Stimulated activated naive CD8-positive, alpha-beta T cell treated with anti-CD3 and anti-CD28 coated beads, Interleukin-15, amount 100 ng/mL, for 72 hours (primary cell): ENCODE measurements at regions not wholly inside any gene's neighbourhood (a gene's known extent, or its start where the extent isn't known, plus 50 kb on each side); places are given as distances from the start of the nearest gene placed in this dataset.
"Not testable (repeated sequence)": the region's sequence is repeated elsewhere in the genome, so short reads cannot be mapped to it uniquely, and the experiment has no call there.

ENCODE experiments used
- ATAC-seq: fragments of 150-1000 bp; cut with Tn5 transposase; 2 replicates; pipeline ENCODE4 v1.10.0; 2021; ENCODE audit warnings: mild to moderate bottlenecking, moderate library complexity
- DNase-seq, 2 donors: peaks; one replicate each; pipeline ENCODE4 v3.0.0; 2021 to 2022
- H3K27ac Mint-ChIP-seq, 2 donors: one replicate each; pipeline ENCODE4 v1.8.0; 2022; ENCODE audit warnings: mild to moderate bottlenecking in 2 of 2, mixed read lengths in 2 of 2, moderate library complexity in 2 of 2
- H3K27me3 Mint-ChIP-seq: one replicate; pipeline ENCODE4 v1.8.0; 2022; ENCODE audit warnings: mixed read lengths
- H3K4me1 Mint-ChIP-seq: one replicate; pipeline ENCODE4 v1.8.0; 2022; ENCODE audit warnings: mild to moderate bottlenecking, mixed read lengths
- H3K4me3 Mint-ChIP-seq, 2 donors: one replicate each; pipeline ENCODE4 v1.8.0; 2022; ENCODE audit warnings: mild to moderate bottlenecking in 2 of 2, mixed read lengths in 2 of 2, moderate library complexity in 1 of 2
- H3K9me3 Mint-ChIP-seq, 2 donors: one replicate each; pipeline ENCODE4 v1.8.0; 2022; ENCODE audit warnings: mixed read lengths in 2 of 2

GRCh38 chr16:59121411-59122261, 387.5 kb upstream of the GOT2 start:
- H3K27me3 Mint-ChIP-seq, result no peaks in the 10 kb centered on the region
- H3K4me1 Mint-ChIP-seq, result no peaks in the 10 kb centered on the region
- no peak overlapping the region for H3K4me3 Mint-ChIP-seq
- H3K9me3 Mint-ChIP-seq, result no peaks in the 10 kb centered on the region
- DNase-seq, result no peak
- H3K27ac Mint-ChIP-seq, result no peak overlapping the region
- no peak for ATAC-seq

DNA sequence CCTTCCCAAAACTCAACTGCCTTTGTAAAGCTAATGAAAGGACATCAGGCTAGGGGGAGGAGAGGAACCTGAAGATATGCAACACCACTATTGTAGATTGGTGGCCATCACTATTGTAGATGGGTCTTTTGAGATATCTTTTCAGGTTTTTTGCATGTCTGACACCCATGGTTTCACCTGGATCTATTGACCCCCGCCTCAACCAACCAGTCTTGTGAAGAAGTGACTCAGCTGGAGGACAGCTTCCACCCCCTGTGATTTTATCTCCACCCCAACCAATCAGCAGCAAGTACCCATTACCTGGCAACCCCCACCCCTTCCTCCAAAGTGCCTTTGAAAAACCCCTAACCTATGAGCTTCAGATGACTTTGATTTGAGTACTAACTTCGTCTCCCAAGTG, 382.6 kb upstream of the GOT2 start:
- Mint-ChIP-seq H3K9me3 (no peaks in the 10 kb centered on the region), H3K27ac (no peak overlapping the region), H3K4me3 (no peak overlapping the region), H3K4me1 (no peaks in the 10 kb centered on the region), H3K27me3 (no peaks in the 10 kb centered on the region)
- ATAC-seq, result no peak
- DNase-seq, result no peak

DNA sequence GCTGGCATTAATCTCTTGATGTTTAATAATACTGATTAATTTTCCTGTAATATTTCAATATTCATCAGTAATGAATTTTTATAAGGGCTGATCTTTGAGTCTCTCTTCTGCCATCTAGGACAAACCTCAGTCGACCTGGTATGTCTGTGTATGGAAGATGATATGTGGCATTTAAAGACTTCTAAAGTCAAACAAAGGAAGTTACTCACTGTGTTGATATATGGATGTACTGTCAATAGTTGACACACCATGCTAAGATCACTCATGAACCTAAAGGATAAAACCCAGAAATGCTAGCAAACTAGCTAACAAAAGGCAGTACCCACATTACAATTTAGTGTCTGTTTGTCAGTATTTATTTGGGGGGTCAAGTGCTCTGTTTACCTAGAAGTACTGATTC, 380.7 kb upstream of the GOT2 start:
- Mint-ChIP-seq H3K27me3 (no peaks in the 10 kb centered on the region), H3K9me3 (peaks cover 4 to 5% of the 10 kb centered on the region in 2 donors), H3K4me1 (no peaks in the 10 kb centered on the region), H3K27ac (no peak overlapping the region), H3K4me3 (no peak overlapping the region)
- DNase-seq (no peak), ATAC-seq (no peak)

- Mint-ChIP-seq H3K4me1 (no peaks in the 10 kb centered on the region), H3K27ac (no peak overlapping the region), H3K9me3 (peaks cover 4 to 6% of the 10 kb centered on the region in 2 donors), H3K27me3 (no peaks in the 10 kb centered on the region), H3K4me3 (no peak overlapping the region)
- ATAC-seq, result no peak
- DNase-seq, result no peak
Observed at GRCh38 chr16:59113004-59113670, 379.0 kb upstream of the GOT2 start.

DNA sequence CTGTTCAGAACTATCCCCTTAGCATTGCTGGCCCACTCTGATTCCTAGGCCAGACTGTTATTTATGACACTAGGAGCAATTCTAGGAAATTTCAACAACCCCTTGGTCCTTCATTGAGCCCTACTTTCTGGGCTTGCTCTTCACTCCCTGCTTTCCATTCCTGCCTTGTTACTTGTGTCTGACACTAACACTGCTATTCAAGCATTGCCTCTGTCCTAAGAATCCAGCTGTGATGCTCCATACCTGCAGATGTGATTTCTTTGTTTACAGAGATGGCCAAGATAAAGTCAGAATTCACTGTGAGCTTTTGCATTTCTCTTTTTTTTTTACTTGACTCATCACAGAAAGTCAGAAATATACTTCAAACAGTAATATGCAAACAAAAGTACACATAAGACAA, 377.2 kb upstream of the GOT2 start:
- Mint-ChIP-seq H3K27ac (no peak overlapping the region), H3K4me3 (no peak overlapping the region), H3K4me1 (no peaks in the 10 kb centered on the region), H3K27me3 (no peaks in the 10 kb centered on the region), H3K9me3 (peaks cover 4 to 6% of the 10 kb centered on the region in 2 donors)
- DNase-seq, result no peak
- ATAC-seq, result no peak

DNA sequence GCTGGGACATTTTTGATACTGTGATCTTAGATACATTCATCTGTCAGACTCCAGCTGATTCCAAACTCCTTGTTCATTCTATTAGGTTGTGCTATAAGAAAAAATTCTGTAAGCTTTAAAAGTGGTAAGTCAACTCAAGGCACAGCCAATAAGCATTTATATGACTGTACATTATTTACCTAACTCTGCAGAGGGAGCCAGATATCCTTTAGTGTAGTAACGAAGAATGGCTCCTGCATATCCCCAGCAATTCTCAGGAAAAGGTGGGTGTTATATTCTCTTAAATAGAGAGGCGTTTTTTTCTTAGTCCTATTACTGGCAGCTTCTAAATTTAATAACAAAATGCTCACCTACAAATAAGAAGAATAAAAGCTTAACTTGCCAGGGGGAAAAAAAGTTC, 374.3 kb upstream of the GOT2 start:
- Mint-ChIP-seq H3K4me1 (no peaks in the 10 kb centered on the region), H3K9me3 (peaks cover 4 to 6% of the 10 kb centered on the region in 2 donors), H3K4me3 (no peak overlapping the region), H3K27ac (no peak overlapping the region), H3K27me3 (no peaks in the 10 kb centered on the region)
- ATAC-seq (no peak), DNase-seq (no peak)

- H3K4me3 Mint-ChIP-seq, H3K27ac Mint-ChIP-seq: not testable (repeated sequence)
- H3K9me3 Mint-ChIP-seq, result peaks cover 4 to 18% of the 10 kb centered on the region in 2 donors
Observed at GRCh38 chr16:59096682-59097081, 362.6 kb upstream of the GOT2 start.

GRCh38 chr16:59090541-59090940, 356.4 kb upstream of the GOT2 start:
- no peak overlapping the region for H3K4me3 Mint-ChIP-seq
- no peak for ATAC-seq
- no peak for DNase-seq
- H3K27ac Mint-ChIP-seq, result no peak overlapping the region
- H3K27me3 Mint-ChIP-seq, result no peaks in the 10 kb centered on the region
- H3K9me3 Mint-ChIP-seq, result peaks cover 7% of the 10 kb centered on the region in 2 donors
- no peaks in the 10 kb centered on the region for H3K4me1 Mint-ChIP-seq

More at GRCh38 chr16:59096682-59097081, 362.6 kb upstream of the GOT2 start:
- not testable (repeated sequence) for ATAC-seq, DNase-seq, H3K27me3 Mint-ChIP-seq, H3K4me1 Mint-ChIP-seq

DNA sequence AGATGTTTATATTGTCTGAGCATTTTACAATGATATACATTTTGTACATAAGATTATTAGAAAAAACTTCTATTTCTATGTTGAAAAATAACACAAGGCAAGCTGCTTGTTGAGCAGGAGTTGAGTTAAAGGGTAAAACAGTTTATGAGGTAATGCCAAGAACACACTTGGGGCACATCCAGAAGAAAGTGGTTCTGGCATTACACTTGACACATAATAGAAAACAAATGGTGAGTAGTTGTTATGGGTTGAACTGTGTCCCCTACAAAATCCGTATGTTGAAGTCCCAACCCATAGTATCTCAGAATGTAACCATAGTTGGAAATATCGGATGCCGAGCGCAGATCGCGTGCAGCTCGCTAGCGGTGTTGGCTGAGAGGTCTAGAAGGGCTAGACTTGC, 354.3 kb upstream of the GOT2 start:
- Mint-ChIP-seq H3K4me3 (no peak overlapping the region), H3K4me1 (no peaks in the 10 kb centered on the region), H3K27ac (no peak overlapping the region), H3K27me3 (no peaks in the 10 kb centered on the region), H3K9me3 (peaks cover 7% of the 10 kb centered on the region in 2 donors)
- DNase-seq (no peak), ATAC-seq (no peak)

DNA sequence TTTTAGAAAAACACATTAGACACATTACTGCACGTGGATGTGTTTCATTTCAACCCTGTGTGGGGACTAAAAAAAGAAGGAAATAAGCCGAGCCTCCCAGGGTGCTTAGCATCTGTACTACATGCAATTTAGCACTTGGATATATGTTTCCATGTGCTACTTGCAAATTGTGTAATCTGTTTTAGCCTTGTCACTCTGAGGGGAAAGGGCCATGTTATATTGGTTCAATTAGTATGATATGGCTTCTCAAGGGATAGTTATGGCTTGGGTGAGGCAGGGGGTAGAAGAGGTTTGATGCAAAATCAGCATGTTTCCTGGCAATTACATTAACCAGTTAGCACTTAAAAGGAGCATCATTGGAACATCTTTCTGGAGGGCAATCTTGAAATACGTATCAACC, 353.5 kb upstream of the GOT2 start:
- Mint-ChIP-seq H3K4me1 (no peaks in the 10 kb centered on the region), H3K27me3 (no peaks in the 10 kb centered on the region), H3K9me3 (peaks cover 7 to 8% of the 10 kb centered on the region in 2 donors), H3K4me3 (no peak overlapping the region), H3K27ac (no peak overlapping the region)
- ATAC-seq, result no peak
- DNase-seq, result no peak

DNA sequence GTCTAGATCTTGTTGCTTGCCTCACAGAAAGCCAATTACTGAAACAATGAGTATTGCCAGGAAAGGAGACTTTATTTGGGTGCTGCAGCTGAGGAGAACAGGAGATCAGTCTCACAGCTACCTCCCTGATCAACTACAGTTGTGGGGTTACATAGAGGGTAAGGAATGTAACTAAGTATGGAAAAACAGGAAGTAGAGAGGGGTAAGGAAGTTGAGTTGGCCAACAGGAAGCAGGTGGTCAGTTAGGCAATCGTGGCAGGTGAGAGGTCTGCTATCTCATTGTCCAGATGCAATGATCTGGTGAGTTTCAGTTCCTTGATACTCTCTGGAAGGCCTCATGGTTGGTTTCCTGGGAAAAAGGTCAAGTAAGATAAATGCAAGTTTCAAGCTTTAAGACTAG, 333.1 kb upstream of the GOT2 start:
- no peak for DNase-seq
- no peaks in the 10 kb centered on the region for H3K4me1 Mint-ChIP-seq
- no peaks in the 10 kb centered on the region for H3K27me3 Mint-ChIP-seq
- ATAC-seq, result no peak
- H3K4me3 Mint-ChIP-seq, result no peak overlapping the region
- peaks cover 0 to 6% of the 10 kb centered on the region in 2 donors for H3K9me3 Mint-ChIP-seq
- H3K27ac Mint-ChIP-seq, result no peak overlapping the region

- H3K9me3 Mint-ChIP-seq, result peaks cover 7 to 18% of the 10 kb centered on the region in 2 donors
- no peak for ATAC-seq
- H3K4me3 Mint-ChIP-seq, result no peak overlapping the region
Observed at GRCh38 chr16:59060207-59060606, 326.1 kb upstream of the GOT2 start.

DNA sequence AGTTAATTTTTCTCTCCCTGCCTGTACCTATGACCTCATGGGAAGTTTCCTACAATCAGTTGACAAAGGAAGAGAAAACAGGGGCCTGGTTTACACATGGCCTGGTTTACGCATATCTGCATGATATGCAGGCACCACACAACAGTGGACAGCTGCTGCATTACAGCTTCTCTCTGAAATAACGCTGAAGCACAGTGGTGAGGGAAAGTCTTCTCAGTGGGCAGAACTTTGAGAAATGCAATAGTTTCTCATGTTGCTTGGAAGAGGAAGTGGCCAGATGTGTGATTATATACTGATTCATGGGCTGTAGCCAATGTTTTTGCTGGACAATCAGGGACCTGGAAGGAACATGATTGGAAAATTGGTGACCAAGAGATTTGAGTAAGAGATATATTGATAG, 324.1 kb upstream of the GOT2 start:
- DNase-seq (no peak), ATAC-seq (no peak)
- Mint-ChIP-seq H3K27ac (no peak overlapping the region), H3K4me3 (no peak overlapping the region), H3K4me1 (no peaks in the 10 kb centered on the region), H3K27me3 (no peaks in the 10 kb centered on the region), H3K9me3 (peaks cover 7 to 18% of the 10 kb centered on the region in 2 donors)

More at GRCh38 chr16:59060207-59060606, 326.1 kb upstream of the GOT2 start:
- no peak for DNase-seq
- H3K27ac Mint-ChIP-seq, result no peak overlapping the region
- no peaks in the 10 kb centered on the region for H3K27me3 Mint-ChIP-seq
- H3K4me1 Mint-ChIP-seq, result no peaks in the 10 kb centered on the region

GRCh38 chr16:59053911-59054310, 319.8 kb upstream of the GOT2 start:
- H3K4me3 Mint-ChIP-seq, result no peak overlapping the region
- no peak overlapping the region for H3K27ac Mint-ChIP-seq
- no peaks in the 10 kb centered on the region for H3K27me3 Mint-ChIP-seq
- DNase-seq, result no peak
- no peaks in the 10 kb centered on the region for H3K4me1 Mint-ChIP-seq
- peaks cover 7 to 9% of the 10 kb centered on the region in 2 donors for H3K9me3 Mint-ChIP-seq
- ATAC-seq, result no peak

DNA sequence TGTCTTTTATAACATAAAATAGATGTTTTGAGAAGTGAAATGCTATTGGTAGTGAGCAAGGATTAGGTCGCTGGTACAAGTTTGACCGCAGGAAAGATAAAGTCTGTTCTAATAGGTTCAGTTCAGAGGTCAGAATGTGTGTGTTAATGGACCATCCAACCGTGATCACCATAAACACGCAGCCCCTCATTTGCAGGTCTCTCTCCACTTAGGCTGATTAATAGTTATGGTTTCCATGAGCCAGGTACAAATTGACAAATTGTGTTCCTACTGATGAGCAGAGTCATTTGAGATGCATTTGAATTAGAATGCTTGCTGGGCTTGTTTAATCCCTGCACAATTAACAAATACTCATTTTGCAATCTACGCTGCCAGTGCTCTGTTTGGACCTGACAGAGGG, 318.1 kb upstream of the GOT2 start:
- no peak for ATAC-seq
- no peak overlapping the region for H3K4me3 Mint-ChIP-seq
- DNase-seq, result no peak
- no peak overlapping the region for H3K27ac Mint-ChIP-seq
- no peaks in the 10 kb centered on the region for H3K27me3 Mint-ChIP-seq
- no peaks in the 10 kb centered on the region for H3K9me3 Mint-ChIP-seq
- H3K4me1 Mint-ChIP-seq, result no peaks in the 10 kb centered on the region

DNA sequence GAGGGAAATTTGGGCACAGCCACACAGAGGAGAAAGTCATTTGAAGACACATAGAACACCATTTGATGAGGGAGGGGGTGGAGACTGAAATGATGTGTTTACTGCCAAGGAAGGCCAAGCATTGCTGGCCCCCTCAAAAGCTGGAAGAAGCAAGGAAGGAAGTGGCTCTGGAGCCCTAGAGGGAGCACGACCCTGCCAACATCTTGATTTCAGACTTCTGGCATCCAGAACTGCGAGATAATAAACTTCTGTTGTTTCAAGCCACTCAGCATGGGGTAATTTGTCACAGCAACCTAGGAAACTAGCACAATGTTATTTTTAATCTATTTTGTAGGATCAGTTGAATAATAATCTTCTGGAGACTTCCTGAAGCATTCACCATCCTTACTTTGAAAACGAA, 314.8 kb upstream of the GOT2 start:
- H3K9me3 Mint-ChIP-seq, result no peaks in the 10 kb centered on the region
- H3K4me1 Mint-ChIP-seq, result no peaks in the 10 kb centered on the region
- ATAC-seq (no peak), DNase-seq (no peak)
- H3K27me3 Mint-ChIP-seq, result no peaks in the 10 kb centered on the region
- H3K4me3 Mint-ChIP-seq, result no peak overlapping the region
- H3K27ac Mint-ChIP-seq, result no peak overlapping the region
